ENCODE measurements at regions not wholly inside any gene's neighbourhood (a gene's known extent, or its start where the extent isn't known, plus 50 kb on each side); places are given as distances from the start of the nearest gene placed in this dataset.

DNA sequence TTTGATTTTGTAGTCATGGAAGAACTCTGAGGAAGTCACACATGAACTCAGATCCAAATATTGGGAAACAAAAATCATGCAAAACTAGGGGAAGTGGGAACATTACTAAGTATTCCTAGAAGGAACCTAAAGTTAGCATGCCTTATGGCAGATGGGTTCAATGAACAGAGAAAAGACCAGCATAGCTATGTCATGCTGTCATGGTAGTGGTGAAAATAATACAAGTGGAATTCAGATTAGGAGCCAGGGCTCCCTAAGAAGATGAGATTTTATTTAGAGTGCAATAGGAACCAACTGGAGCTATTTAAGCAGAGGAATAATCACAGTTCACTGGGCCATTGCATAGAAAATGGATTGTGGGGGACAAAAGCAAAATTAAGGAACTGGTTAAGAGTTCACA lies 134.0 kb downstream of the DIO2 start:
- DNase-seq (no peak), ATAC-seq (no peak)
- Mint-ChIP-seq H3K4me3 (no peak overlapping the region), H3K27ac (no peak overlapping the region), H3K36me3 (ENCODE audit: low read depth) (no peaks in the 10 kb centered on the region), H3K27me3 (no peaks in the 10 kb centered on the region), H3K4me1 (ENCODE audit: low read depth) (no peaks in the 10 kb centered on the region), H3K9me3 (peaks cover 3% of the 10 kb centered on the region)
- TF ChIP-seq, protein P1, sequence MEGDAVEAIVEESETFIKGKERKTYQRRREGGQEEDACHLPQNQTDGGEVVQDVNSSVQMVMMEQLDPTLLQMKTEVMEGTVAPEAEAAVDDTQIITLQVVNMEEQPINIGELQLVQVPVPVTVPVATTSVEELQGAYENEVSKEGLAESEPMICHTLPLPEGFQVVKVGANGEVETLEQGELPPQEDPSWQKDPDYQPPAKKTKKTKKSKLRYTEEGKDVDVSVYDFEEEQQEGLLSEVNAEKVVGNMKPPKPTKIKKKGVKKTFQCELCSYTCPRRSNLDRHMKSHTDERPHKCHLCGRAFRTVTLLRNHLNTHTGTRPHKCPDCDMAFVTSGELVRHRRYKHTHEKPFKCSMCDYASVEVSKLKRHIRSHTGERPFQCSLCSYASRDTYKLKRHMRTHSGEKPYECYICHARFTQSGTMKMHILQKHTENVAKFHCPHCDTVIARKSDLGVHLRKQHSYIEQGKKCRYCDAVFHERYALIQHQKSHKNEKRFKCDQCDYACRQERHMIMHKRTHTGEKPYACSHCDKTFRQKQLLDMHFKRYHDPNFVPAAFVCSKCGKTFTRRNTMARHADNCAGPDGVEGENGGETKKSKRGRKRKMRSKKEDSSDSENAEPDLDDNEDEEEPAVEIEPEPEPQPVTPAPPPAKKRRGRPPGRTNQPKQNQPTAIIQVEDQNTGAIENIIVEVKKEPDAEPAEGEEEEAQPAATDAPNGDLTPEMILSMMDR (IDR thresholded peaks at IDR 0.05): no peak
- ChIA-PET CTCF (interaction anchor here (1.0 to 1.4 kb wide), 2 partner anchors 9 to 21 kb away, joined by 3 to 4 read pairs; no protein-coding TSS in a partner anchor), POLR2A (no interaction called here)
- intact Hi-C loops (cut with micrococcal nuclease): no loop called here

DNA sequence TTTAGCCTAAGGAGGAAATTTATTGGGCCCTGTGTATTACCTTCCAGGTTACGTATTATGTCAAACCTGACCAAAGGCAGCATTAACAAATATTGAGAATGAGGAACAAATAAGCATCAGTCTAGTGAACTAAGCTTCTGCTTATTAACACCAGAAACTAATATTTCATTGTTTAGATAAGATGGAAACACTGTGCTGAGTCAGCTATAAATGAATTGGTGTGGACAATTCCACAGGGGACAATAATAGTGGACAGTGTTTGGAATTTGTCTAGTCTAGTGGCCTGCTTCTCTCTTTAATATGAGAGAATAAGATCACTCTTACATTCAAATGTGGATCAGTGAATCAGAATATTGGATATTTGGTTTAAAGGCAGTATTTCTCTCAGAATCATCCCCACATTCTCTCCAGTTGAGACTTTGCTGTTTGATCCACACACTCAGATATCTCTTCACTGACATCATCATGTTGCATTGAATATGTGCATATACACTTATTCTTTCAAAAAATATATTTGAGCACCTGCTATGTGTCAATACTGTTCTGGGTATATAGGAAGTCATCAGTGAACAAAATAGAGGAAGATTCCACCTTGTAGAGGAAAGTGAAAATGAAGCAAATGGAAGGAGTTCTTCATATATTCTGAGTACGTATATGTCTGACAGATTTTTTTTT lies 136.3 kb downstream of the DIO2 start:
- Mint-ChIP-seq H3K4me3 (no peak overlapping the region), H3K4me1 (ENCODE audit: low read depth) (no peaks in the 10 kb centered on the region), H3K36me3 (ENCODE audit: low read depth) (no peaks in the 10 kb centered on the region), H3K27ac (no peak overlapping the region), H3K27me3 (no peaks in the 10 kb centered on the region), H3K9me3 (peaks cover 11% of the 10 kb centered on the region)
- intact Hi-C loops (cut with micrococcal nuclease): no loop called here
- CTCF ChIA-PET: no interaction called here
- POLR2A ChIA-PET: no interaction called here
- ATAC-seq (no peak), DNase-seq (no peak)
- TF ChIP-seq, protein P1 (IDR thresholded peaks at IDR 0.05): no peak

DNA sequence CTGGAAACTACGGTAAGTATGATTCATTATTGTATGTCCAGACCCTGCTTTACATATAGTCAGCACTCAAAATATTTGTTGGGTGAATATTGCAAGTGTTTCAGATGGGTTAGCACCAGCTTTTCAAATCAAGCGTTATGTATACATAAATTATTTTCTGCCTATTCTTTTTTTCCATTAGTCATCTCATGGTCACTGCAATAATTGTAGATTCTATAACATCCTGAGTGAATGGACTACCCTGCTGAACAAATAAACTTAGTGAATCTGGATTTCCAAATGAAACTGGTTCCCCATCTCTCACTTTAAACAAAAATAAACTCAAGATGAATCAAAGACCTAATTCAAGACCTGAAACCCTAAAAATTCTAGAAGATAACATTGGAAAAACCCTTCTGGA lies 152.3 kb downstream of the DIO2 start:
- ChIA-PET CTCF (interaction anchor here (0.6 kb wide), 1 partner anchor 1126 kb away, joined by 3 read pairs; no protein-coding TSS in a partner anchor), POLR2A (no interaction called here)
- H3K9me3 Mint-ChIP-seq: peaks cover 4% of the 10 kb centered on the region
- H3K4me3 Mint-ChIP-seq: no peak overlapping the region
- no peak overlapping the region for H3K27ac Mint-ChIP-seq
- no peak for DNase-seq
- ATAC-seq: no peak
- TF ChIP-seq, protein P1 (IDR thresholded peaks at IDR 0.05): no peak
- intact Hi-C loops (cut with micrococcal nuclease): loop anchor here (10.0 kb wide), 1 partner anchor 786 kb away; no protein-coding TSS in a partner anchor
- no peaks in the 10 kb centered on the region for H3K36me3 Mint-ChIP-seq (ENCODE audit: low read depth)
- no peaks in the 10 kb centered on the region for H3K27me3 Mint-ChIP-seq
- no peaks in the 10 kb centered on the region for H3K4me1 Mint-ChIP-seq (ENCODE audit: low read depth)

GRCh38 chr14:80056497-80056801 lies 154.9 kb downstream of the DIO2 start:
- no peak for DNase-seq
- no peak for ATAC-seq
- Mint-ChIP-seq H3K4me3 (no peak overlapping the region), H3K27me3 (no peaks in the 10 kb centered on the region), H3K9me3 (no peaks in the 10 kb centered on the region), H3K4me1 (ENCODE audit: low read depth) (no peaks in the 10 kb centered on the region), H3K36me3 (ENCODE audit: low read depth) (no peaks in the 10 kb centered on the region), H3K27ac (no peak overlapping the region)
- intact Hi-C loops (cut with micrococcal nuclease): loop anchor here (10.0 kb wide), 1 partner anchor 788 kb away; no protein-coding TSS in a partner anchor
- ChIA-PET POLR2A (no interaction called here), CTCF (interaction anchor here (1.0 to 1.1 kb wide), 2 partner anchors 21 to 794 kb away, joined by 3 to 4 read pairs; no protein-coding TSS in a partner anchor)
- TF ChIP-seq, protein P1 (IDR thresholded peaks at IDR 0.05): no peak

- POLR2A ChIA-PET: no interaction called here
- H3K27ac Mint-ChIP-seq: no peak overlapping the region
- TF ChIP-seq, protein P1 (IDR thresholded peaks at IDR 0.05): peak; percentile 31
- peak; percentile 2 for DNase-seq
- no peaks in the 10 kb centered on the region for H3K36me3 Mint-ChIP-seq (ENCODE audit: low read depth)
- no peak overlapping the region for H3K4me3 Mint-ChIP-seq
- no peaks in the 10 kb centered on the region for H3K4me1 Mint-ChIP-seq (ENCODE audit: low read depth)
- no peak for ATAC-seq
- H3K9me3 Mint-ChIP-seq: no peaks in the 10 kb centered on the region
- intact Hi-C loops (cut with micrococcal nuclease): loop anchor here (10.0 kb wide), 1 partner anchor 789 kb away; no protein-coding TSS in a partner anchor
- CTCF ChIA-PET: interaction anchor here (0.7 to 1.1 kb wide), 4 partner anchors 9 to 795 kb away, joined by 3 to 4 read pairs (median 4); no protein-coding TSS in a partner anchor
- no peaks in the 10 kb centered on the region for H3K27me3 Mint-ChIP-seq
Measured at GRCh38 chr14:80055667-80056496, 155.4 kb downstream of the DIO2 start.

All from activated CD8-positive, alpha-beta T cell treated with anti-CD3 and anti-CD28 coated beads for 36 hours (primary cell).